B cell (primary cell): ENCODE measurements at regions not wholly inside any gene's neighbourhood (a gene's known extent, or its start where the extent isn't known, plus 50 kb on each side); places are given as distances from the start of the nearest gene placed in this dataset.

Experiments
- ATAC-seq: fragments of 200-7000 bp; cut with Tn5 transposase; one replicate; pipeline ENCODE4 v1.10.0; 2021; ENCODE audit warnings: low read depth, mild to moderate bottlenecking, moderate number of reproducible peaks, moderate library complexity
- CTCF ChIA-PET: fragments of 350-600 bp; sonication (Branson Sonifier 250); formaldehyde crosslinking; loops from one replicate; lab custom pipeline; 2021; ENCODE audit warnings: antibody characterized with exemption, inconsistent platforms; lab: Charles Lee
- POLR2A ChIA-PET: fragments of 350-600 bp; sonication (Branson Sonifier 250); formaldehyde crosslinking; loops from one replicate; lab custom pipeline; 2021; ENCODE audit warnings: antibody characterized with exemption; lab: Charles Lee
- DNase-seq: peaks from one replicate; pipeline ENCODE4 v3.0.0; 2013
- H2AFZ ChIP-seq: 2 replicates; pipeline ENCODE4 v1.6.1; 2012; ENCODE audit warnings: mild to moderate bottlenecking, low read depth, low read length; ENCODE audit not compliant: insufficient read depth, poor library complexity, severe bottlenecking
- H3K27ac ChIP-seq, 2 donors: 1 replicate in 1 of 2; 2 replicates in 1 of 2; pipeline ENCODE4 v1.5.1; 2012 to 2013; ENCODE audit warnings: low read length in 2 of 2, mild to moderate bottlenecking in 2 of 2, moderate library complexity in 1 of 2
- H3K27me3 ChIP-seq, 4 experiments: fragments of 200-600 bp in 1 of 4; sonication (generic) in 1 of 4; replicated peaks in 1 of 4; 1 replicate in 2 of 4; 2 replicates in 2 of 4; pipeline versions ENCODE4 v1.6.1 to v1.7.0; 2013 to 2016; ENCODE audit warnings: low read length in 3 of 4, mild to moderate bottlenecking in 2 of 4, mixed read lengths in 1 of 4, moderate library complexity in 1 of 4; ENCODE audit not compliant: insufficient read depth in 4 of 4, control insufficient read depth in 3 of 4; ENCODE audit errors: control extremely low read depth in 1 of 4
- H3K36me3 ChIP-seq, 2 experiments: replicated peaks in 1 of 2; 1 replicate in 1 of 2; 2 replicates in 1 of 2; pipeline versions ENCODE4 v1.6.1 to v1.7.1; 2013; ENCODE audit warnings: low read length in 1 of 2; ENCODE audit not compliant: insufficient read depth in 2 of 2, control insufficient read depth in 1 of 2; ENCODE audit errors: control extremely low read depth in 1 of 2, extremely low read depth in 1 of 2
- H3K4me1 ChIP-seq, 2 donors: fragments of 200-600 bp in 1 of 2; sonication (generic) in 1 of 2; 1 replicate in 1 of 2; 2 replicates in 1 of 2; pipeline versions ENCODE4 v1.5.1 to v1.6.1; 2013 to 2017; ENCODE audit warnings: low read length in 2 of 2; ENCODE audit not compliant: control insufficient read depth in 2 of 2, insufficient read depth in 2 of 2
- H3K4me2 ChIP-seq: replicated peaks from 2 replicates; pipeline ENCODE3; 2012; ENCODE audit warnings: mild to moderate bottlenecking, low read depth, low read length; ENCODE audit not compliant: poor library complexity, severe bottlenecking
- H3K4me3 ChIP-seq, 5 experiments: fragments of 200-600 bp in 1 of 5; sonication (generic) in 1 of 5; 1 replicate in 3 of 5; 2 replicates in 2 of 5; pipeline versions ENCODE4 v1.5.1 to v1.7.0; 2011 to 2016; ENCODE audit warnings: low read length in 4 of 5, mild to moderate bottlenecking in 4 of 5, low read depth in 2 of 5, control low read depth in 1 of 5, moderate library complexity in 1 of 5; ENCODE audit not compliant: insufficient read depth in 1 of 5; ENCODE audit errors: control extremely low read depth in 1 of 5, extremely low read depth in 1 of 5
- H3K79me2 ChIP-seq: fragments of 200-600 bp; sonication (generic); one replicate; pipeline ENCODE4 v1.6.0; 2016; ENCODE audit warnings: low read length; ENCODE audit not compliant: control insufficient read depth, insufficient read depth
- H3K9ac ChIP-seq: fragments of 200-600 bp; sonication (generic); 2 replicates; pipeline ENCODE4 v1.6.1; 2017; ENCODE audit warnings: mild to moderate bottlenecking, low read length, moderate library complexity
- H3K9me3 ChIP-seq, 3 donors: one replicate each; pipeline versions ENCODE4 v1.6.1 to v1.7.1; 2013; ENCODE audit warnings: low read length in 2 of 3; ENCODE audit not compliant: control insufficient read depth in 2 of 3, insufficient read depth in 1 of 3; ENCODE audit errors: control extremely low read depth in 1 of 3
- H4K20me1 ChIP-seq: 2 replicates; pipeline ENCODE4 v1.6.0; 2012; ENCODE audit warnings: mild to moderate bottlenecking, low read length; ENCODE audit not compliant: insufficient read depth, control insufficient read depth, poor library complexity, severe bottlenecking
- H3K27ac Mint-ChIP-seq: one replicate; pipeline ENCODE4 v1.8.0; 2021; ENCODE audit warnings: mixed read lengths
- H3K27me3 Mint-ChIP-seq: one replicate; pipeline ENCODE4 v1.8.0; 2021; ENCODE audit warnings: mixed read lengths
- H3K4me1 Mint-ChIP-seq: one replicate; pipeline ENCODE4 v1.8.0; 2021; ENCODE audit warnings: mixed read lengths
- H3K4me3 Mint-ChIP-seq: one replicate; pipeline ENCODE4 v1.8.0; 2021; ENCODE audit warnings: mixed read lengths
- H3K9me3 Mint-ChIP-seq: one replicate; pipeline ENCODE4 v1.8.0; 2022; ENCODE audit warnings: mixed read lengths; ENCODE audit not compliant: insufficient read depth
- CTCF ChIP-seq: fragments of 200-600 bp; IDR thresholded peaks from one replicate; pipeline ENCODE4 v1.8.0; 2022; ENCODE audit warnings: antibody characterized with exemption, mild to moderate bottlenecking
- EZH2 ChIP-seq: IDR thresholded peaks from 2 replicates; pipeline ENCODE4 v1.6.1; 2012; ENCODE audit warnings: borderline replicate concordance, low read depth, mild to moderate bottlenecking, moderate library complexity, low read length; ENCODE audit not compliant: insufficient read depth, poor library complexity, severe bottlenecking
- WGBS: methylation state at CpG from one replicate; pipeline ENCODE4 v1.1.5; 2013; ENCODE audit warnings: missing lambda C conversion rate; ENCODE audit not compliant: insufficient coverage; 5-methylcytosine and 5-hydroxymethylcytosine counted together
- intact Hi-C: fragments of 100-400 bp; cut with micrococcal nuclease; formaldehyde crosslinking; loops from one replicate; pipeline ENCODE4 v1.10.0; 2022

- ATAC-seq (no peak), DNase-seq (no peak)
- no peak overlapping the region for H3K27ac ChIP-seq
- no peaks in the 10 kb centered on the region for H3K27me3 ChIP-seq
- H3K4me1 Mint-ChIP-seq, result no peaks in the 10 kb centered on the region
- H3K4me1 ChIP-seq, result no peaks in the 10 kb centered on the region
- CTCF ChIA-PET, result no interaction called here
- H3K4me3 Mint-ChIP-seq, result no peak overlapping the region
- TF ChIP-seq EZH2, result no peak
- TF ChIP-seq CTCF, result no peak
- intact Hi-C loops, result no loop called here
- H3K9ac ChIP-seq, result no peak overlapping the region
- H3K36me3 ChIP-seq, result no peaks in the 10 kb centered on the region
- H3K9me3 Mint-ChIP-seq, result no peaks in the 10 kb centered on the region
- H3K4me2 ChIP-seq, result no peak overlapping the region
- H3K9me3 ChIP-seq, result no peaks in the 10 kb centered on the region
- H3K4me3 ChIP-seq, result no peak overlapping the region
- 93% methylated on average over 2 of the region's 2 CpGs for WGBS
- no peaks in the 10 kb centered on the region for H3K27me3 Mint-ChIP-seq
- H4K20me1 ChIP-seq, result no peaks in the 10 kb centered on the region
- no peaks in the 10 kb centered on the region for H3K79me2 ChIP-seq
- POLR2A ChIA-PET, result no interaction called here
- no peak overlapping the region for H2AFZ ChIP-seq
- H3K27ac Mint-ChIP-seq, result no peak overlapping the region
Observed at GRCh38 chr2:22483036-22483435, 901.9 kb upstream of the KLHL29 start.

- WGBS, result 60% methylated on average over 1 of the region's 2 CpGs
- Mint-ChIP-seq H3K27me3 (no peaks in the 10 kb centered on the region), H3K4me1 (no peaks in the 10 kb centered on the region), H3K4me3 (no peak overlapping the region), H3K9me3 (no peaks in the 10 kb centered on the region), H3K27ac (no peak overlapping the region)
- Histone ChIP-seq H3K9ac (no peak overlapping the region), H3K27ac (no peak overlapping the region), H3K36me3 (no peaks in the 10 kb centered on the region), H3K79me2 (no peaks in the 10 kb centered on the region), H3K9me3 (no peaks in the 10 kb centered on the region), H3K4me3 (no peak overlapping the region), H3K4me2 (no peak overlapping the region), H3K4me1 (no peaks in the 10 kb centered on the region), H3K27me3 (no peaks in the 10 kb centered on the region), H4K20me1 (no peaks in the 10 kb centered on the region), H2AFZ (no peak overlapping the region)
- DNase-seq (no peak), ATAC-seq (no peak)
- ChIA-PET CTCF (no interaction called here), POLR2A (no interaction called here)
- intact Hi-C loops, result no loop called here
- TF ChIP-seq CTCF, result no peak
- no peak for TF ChIP-seq EZH2
Observed at GRCh38 chr2:22485486-22485885, 899.5 kb upstream of the KLHL29 start.
